Astrocyte of the hippocampus (primary cell): ENCODE measurements at regions not wholly inside any gene's neighbourhood (a gene's known extent, or its start where the extent isn't known, plus 50 kb on each side); places are given as distances from the start of the nearest gene placed in this dataset.

Experiments used
- DNase-seq: peaks from one replicate; pipeline ENCODE4 v3.0.0; 2011; ENCODE audit warnings: low read depth, low spot score

GRCh38 chr1:213723187-213723586 lies 264.6 kb upstream of the PROX1 start:
- DNase-seq, result no peak

DNA sequence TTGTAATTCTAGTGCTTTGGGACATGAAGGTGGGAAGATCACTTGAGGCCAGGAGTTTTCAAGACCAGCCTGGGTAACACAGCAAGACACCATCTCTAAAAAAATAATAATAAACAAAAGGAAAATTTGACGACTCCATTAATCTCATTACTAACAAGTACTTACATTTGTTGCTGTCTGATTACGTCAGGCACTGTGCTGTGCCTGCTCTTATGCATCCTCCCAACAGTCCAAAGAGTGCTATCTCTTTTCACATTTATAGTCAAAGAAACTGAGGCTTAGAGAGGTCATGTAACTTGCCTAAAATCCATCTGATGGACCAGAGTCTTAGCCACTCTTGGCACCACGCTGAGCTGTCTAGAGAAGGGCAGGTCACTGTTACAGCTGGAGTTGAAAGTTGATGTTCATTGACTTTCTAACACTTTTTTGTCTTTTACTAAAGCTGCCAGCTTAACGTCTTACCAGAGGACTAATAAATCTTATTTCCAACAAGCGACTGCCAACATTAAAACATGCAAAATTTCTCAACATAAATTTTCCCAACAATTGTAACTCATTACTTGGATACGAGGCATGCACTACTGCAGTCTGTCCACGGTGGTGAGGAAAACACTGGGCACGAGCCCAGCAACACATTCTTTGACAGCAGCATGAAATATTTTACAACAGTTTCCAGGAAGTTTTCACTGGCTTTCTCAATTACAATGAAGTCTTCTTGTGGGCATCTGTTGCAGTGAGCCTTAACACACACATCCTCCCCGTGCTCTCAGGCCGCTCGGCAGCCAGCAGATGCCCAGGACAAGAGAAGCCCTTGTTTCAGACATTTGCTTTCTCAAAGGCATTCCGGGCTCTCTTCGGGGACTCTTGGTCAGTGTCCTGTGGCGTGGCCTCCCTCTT lies 262.9 kb upstream of the PROX1 start:
- DNase-seq, result peak; percentile 86

DNA sequence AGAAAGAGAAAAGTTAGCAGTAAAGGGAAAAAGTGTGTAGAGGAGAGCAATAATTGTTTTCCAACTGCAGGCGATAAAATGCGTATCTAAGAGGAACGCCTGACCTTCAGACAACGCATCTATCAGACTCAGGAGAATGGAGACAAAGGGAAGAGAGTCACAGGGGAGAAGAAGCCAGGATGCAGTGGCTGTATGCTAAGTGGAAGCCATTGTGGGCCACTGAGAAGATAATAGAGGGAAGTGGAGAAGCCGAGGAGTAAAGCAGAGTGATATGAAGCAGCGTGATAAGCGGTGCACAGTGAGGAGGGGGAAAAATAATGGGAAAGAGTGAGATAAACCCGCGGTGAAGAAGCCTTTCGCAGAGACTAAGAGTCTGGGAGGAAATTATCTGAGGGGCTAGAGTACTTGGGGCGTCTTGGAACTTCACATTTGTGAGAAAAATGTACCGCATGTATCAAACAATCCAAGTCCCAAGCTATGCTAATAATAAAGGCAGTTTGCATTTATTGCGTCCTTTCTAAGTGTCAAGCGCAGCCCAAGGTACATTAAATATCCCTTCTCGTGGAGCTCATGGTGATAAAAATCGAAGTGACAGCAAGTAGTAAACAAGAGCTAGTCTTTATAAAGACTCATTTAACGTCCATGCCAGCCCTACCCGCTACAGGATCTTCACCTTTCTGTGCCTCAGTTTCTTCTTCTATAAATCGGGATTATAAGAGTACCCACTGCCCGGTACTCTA lies 259.8 kb upstream of the PROX1 start:
- DNase-seq, result no peak

DNA sequence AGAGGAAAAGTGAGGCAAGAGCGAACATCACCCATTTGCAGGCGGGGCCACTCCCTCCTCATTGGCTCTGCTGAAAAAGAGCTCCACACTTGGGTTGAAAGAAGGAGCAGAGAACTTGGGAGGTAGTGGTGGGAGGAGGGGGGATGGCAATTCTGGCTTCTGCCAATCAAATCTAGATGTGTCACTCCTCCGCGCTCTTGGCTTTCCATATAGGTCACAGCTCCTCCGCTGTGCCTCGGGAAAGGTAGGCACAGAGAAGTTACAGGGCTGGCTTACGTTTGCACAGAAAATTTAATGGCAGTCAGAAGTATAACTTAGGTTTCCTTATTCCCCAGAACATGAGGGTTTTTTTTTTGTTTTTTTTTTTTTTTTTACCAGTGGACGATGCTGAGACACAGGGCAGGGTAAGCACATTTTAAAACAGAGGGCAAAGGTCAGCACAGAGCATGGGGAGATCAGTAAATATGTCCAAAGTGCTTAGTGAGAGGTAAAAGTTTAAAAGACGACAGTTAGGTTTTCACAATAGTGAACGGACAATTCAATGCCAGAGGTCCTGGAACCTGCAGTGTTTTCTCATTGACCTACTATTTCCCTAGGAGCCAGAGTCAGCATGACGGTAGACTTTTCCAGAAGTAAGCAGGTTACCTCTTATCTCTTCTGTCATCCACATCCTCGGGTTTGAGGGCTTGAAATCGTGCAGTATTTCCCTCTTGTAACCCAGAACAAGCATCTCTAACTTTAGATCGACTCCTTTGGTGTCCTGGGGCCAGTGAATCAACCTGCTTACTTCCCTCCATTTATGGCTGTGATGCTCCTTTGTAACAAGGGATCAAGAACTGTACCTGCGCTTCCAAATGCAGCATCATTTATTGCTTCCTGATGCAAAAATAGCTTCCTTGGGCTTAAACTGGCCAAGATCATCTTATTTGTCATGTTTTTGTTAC lies 258.9 kb upstream of the PROX1 start:
- no peak for DNase-seq

DNA sequence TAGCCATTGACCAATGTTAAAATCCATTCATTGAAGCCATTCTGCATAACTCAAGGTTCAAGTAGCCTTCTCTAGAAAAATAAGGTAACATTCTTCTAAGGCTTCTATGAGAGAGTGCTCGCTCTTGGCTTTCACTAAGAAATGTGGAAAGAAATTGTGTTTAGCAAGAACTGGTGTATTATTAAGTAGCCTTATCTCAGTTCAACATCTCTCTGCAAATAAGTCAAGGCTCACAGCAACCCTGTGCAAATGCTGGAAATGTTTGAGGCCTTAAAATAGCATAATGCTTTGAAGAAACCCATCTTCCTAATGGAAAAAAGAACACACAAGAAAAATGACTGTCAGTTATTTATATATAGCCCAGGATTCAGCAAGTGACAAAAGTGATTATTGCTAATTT lies 254.1 kb upstream of the PROX1 start:
- no peak for DNase-seq

GRCh38 chr1:213737398-213738035 lies 250.3 kb upstream of the PROX1 start:
- DNase-seq, result no peak

- DNase-seq, result no peak
Observed at GRCh38 chr1:213738658-213739057, 249.1 kb upstream of the PROX1 start.

DNA sequence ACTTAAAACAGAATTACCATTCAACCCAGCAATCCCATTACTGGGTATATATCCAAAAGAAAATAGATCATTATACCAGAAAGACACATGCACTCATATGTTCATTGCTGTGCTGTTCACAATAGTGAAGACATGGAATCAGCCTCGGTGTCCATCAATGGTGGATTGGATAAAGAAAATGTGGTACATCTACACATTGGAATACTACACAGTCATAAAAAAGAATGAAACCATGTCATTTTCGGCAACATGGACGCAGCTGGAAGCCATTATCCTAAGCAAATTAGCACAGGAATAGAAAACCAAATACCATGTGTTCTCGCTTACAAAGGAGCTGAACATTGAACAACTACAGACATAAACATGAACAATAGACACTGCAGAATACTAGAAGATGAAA lies 244.8 kb upstream of the PROX1 start:
- no peak for DNase-seq

DNA sequence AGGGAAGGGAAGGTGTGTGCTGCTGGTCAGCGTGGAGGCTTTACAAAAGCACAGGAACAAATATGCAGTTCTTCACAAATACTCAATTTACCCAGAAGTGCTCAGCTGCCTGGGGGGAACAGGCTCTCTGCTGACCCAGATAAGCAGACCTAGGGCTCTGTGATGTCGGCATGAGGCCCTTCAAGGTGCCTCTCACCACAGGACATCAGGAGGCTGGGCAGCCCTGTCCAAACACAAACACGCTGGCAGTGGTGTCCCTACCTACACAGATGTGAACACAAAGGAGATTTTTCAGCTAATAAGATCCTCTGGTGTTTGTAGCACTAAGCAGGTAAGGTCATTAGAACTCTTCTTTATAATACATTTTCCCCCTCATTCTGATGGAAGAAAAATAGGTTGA lies 243.0 kb upstream of the PROX1 start:
- DNase-seq, result no peak

DNA sequence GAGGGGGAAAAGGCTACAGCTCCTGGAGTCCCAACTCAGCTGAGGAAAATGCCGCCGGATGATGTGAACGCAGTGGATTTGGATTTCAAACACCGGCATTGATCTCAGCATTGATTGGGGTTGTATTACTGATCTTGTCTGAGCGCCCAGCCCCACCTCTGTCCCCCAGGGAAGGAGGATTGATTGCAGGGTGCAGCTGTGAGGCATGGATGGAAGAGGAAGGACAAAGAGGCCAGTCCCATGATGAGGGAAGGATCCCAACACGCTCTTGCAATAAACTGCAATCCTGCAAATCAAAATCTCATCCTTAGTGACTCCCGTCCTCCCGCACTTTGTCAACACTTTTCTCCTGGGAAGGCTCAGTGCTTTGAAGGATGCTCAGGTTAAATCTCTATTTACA lies 242.3 kb upstream of the PROX1 start:
- no peak for DNase-seq

DNA sequence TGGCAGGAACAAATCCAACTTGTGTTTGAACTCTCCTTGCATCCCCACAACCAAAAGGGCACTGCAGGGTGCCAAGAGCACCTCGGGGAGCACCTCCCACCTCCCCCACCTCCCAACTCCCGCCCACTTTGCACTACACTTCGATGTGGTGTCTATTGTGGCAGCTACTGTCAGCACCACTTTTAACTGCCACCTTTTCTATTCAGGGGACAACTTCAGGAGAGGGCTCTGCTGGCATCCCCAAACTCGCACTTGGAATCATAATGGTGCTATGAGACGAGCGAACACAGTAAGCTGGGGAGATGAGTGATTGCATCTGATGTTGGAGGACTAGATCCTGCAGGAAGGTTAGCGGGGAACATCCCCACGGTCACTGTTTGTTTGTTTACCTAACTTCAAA lies 238.2 kb upstream of the PROX1 start:
- no peak for DNase-seq

DNA sequence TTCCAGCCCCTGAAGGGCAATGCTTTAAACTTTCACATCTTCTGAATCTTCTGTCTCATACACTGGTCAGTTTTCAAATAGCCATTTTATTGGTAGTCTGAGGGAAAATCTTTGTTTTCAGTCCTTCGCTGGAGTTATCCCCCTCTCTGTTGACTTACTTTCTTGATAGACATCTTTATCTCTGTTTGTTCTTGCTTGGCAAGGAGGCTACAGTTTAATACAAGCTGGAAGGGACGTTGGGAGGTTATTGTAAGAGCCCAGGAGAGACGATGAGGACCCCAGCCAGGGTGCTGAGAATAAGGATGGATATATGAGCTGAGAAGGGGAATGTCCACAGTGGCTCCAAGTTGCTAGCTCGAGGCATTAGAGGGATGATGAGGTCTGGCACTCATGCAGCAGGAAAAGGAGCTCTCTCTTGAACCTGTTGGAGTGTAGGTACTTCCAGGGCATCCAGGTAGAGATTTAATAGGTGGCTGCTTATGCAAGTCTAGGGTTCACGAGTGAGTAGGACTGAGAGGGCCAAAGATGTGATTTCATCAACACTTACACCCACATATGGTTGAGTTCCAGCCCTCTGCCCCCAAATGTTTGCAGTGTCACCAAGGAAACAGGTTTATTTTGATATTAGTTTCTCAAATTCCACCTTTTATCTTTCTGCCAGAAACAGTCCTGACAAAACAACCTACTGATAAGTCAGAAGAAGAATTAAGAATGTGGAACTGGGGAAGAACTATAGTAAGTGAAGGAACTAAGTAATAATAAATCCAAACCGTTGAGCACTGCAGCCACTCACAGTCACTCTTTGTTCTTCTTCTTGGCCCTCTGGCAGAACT lies 237.3 kb upstream of the PROX1 start:
- no peak for DNase-seq

- DNase-seq, result no peak
Observed at GRCh38 chr1:213751064-213751397, 236.7 kb upstream of the PROX1 start.

DNA sequence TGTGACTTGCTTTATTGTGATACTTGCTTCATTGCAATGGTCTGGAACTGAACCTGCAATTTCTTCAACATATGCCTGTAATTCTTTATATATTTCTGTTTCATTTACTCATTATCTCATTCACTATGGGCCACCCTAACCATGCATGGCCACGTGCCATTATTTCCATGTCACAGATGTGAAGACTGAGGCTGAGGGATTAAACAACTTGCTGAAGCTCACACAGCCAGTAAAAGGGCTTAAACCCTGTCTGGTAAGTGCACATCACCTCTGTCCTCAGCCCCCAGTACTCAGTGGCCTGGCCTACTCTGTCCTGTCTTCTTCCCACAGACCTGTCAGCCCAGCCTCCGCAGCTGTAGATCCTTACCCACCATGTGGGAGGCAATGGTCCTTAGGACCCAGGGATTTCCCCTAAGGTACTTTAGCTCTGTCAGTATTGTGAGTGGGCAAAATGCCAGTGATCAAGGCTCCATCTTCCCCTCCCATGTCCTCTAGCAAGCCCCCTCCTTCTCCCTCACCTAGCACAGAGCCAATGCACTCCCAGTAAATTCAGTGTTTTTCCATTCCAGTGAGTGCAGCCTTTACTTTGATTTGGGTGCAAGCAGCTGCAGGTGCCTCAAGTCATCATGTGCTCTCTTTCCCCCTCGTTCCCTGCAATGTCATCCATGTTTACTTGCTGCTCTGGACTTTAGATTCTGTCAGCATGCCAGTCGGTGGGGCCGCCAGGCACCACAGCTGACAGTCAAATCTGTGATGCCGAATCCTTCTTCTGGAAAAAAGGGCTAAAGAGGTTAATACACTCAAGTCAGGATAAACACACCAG lies 228.2 kb upstream of the PROX1 start:
- no peak for DNase-seq

- no peak for DNase-seq
Observed at GRCh38 chr1:213761845-213762407, 225.8 kb upstream of the PROX1 start.

- no peak for DNase-seq
Observed at GRCh38 chr1:213767683-213768082, 220.1 kb upstream of the PROX1 start.

DNA sequence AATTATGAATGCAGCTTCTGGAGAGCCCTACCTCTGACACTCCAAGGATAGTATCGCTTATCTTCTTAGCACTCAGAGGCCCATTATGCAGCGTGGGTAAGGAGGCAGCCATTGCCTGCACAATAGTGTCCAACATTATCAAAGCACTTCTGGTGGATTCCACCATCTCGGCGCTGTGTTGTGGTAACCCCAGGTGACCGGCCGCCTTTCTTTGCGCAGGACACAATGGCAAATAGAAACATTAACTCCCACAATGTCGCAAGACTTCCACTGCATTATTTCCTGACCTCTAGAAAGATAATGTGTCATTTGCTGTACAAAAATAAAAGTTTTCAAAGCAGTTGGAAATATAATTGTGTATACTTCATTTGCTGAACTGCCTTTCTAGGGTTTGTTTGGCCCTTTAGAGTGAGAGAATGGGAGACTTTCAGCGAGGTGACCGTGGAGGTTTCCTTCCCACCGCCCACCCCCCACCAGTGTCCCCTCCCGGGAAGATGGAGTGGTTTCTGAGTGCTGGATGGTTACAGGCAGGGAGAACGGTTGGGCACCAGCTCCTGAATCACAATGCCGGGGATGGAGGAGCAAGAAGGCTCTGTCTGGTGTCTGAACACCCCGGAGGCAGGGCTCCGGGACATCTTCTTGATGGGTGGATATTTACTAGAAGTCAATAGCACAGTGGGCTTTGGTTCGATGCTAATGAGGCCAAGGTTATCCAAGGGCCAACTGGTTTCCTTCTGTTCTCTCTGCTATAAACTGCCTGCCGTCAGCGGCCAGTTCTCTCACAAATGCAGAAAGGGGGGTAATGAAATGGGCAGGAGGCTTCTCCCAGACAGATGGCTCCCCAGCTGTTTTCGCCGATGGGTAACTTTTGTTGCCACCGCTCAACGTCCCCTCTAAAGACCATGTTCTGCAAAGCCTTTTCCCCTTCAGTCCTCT lies 215.4 kb upstream of the PROX1 start:
- DNase-seq, result no peak

DNA sequence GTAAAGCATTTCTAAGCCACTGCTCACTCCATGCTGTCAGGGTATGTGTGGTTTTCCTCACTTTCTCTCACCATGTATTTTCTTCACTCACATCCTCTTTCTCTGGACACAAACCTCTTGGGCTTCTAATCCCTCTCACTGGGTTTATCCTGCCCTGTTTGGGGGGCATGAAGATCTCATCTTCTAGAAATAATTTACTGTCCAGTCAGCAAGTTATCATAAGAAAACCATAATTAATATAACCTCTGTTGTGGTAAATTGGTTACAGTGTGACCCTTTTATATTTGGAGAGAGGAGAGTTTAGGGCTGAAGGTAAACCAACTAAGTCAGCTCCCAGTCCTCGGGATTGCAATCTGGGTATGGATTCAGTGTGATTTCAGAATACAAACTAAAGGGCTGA lies 213.8 kb upstream of the PROX1 start:
- DNase-seq, result no peak
